Upper lobe of left lung (tissue), 6 donors: ENCODE measurements at regions not wholly inside any gene's neighbourhood (a gene's known extent, or its start where the extent isn't known, plus 50 kb on each side); places are given as distances from the start of the nearest gene placed in this dataset.
A peak's percentile ranks its signal among the peaks of the same experiment; 100 is the strongest.

Source experiments
- ATAC-seq, 2 donors: fragments of 200-7000 bp; cut with Tn5 transposase; one replicate each; pipeline ENCODE4 v1.9.1; 2022; ENCODE audit warnings: mild to moderate bottlenecking in 2 of 2, moderate library complexity in 2 of 2; ENCODE audit not compliant: low FRiP score in 2 of 2
- DNase-seq, 2 donors: peaks; one replicate each; pipeline ENCODE4 v3.0.0-alpha.2; 2019 to 2020
- H3K27ac ChIP-seq, 4 donors: fragments of 200-600 bp; sonication (generic); one replicate each; pipeline ENCODE4 v1.5.1; 2016 to 2019
- H3K27me3 ChIP-seq, 4 donors: fragments of 200-600 bp; sonication (generic); one replicate each; pipeline ENCODE4 v1.5.1; 2017 to 2019
- H3K36me3 ChIP-seq, 4 donors: fragments of 200-600 bp; sonication (generic); one replicate each; pipeline ENCODE4 v1.5.1; 2016 to 2019
- H3K4me1 ChIP-seq, 4 donors: fragments of 200-600 bp; sonication (generic); one replicate each; pipeline ENCODE4 v1.5.1; 2018 to 2019
- H3K4me3 ChIP-seq, 4 donors: fragments of 200-600 bp; sonication (generic); one replicate each; pipeline ENCODE4 v1.5.1; 2017 to 2019; ENCODE audit warnings: mild to moderate bottlenecking in 2 of 4, moderate library complexity in 1 of 4
- H3K9me3 ChIP-seq, 4 donors: fragments of 200-600 bp; sonication (generic); one replicate each; pipeline ENCODE4 v1.5.1; 2018 to 2019
- CTCF ChIP-seq, 6 experiments: fragments of 450-650 bp in 4 of 6; fragments of 200-600 bp in 2 of 6; sonication (generic) in 2 of 6; IDR thresholded peaks; one replicate each; pipeline ENCODE4 v1.5.1; 2016 to 2019; ENCODE audit warnings: antibody characterized with exemption in 6 of 6
- EP300 ChIP-seq, 4 donors: sonication (generic); formaldehyde crosslinking; IDR thresholded peaks; one replicate each; pipeline ENCODE4 v1.5.1; 2017; ENCODE audit warnings: antibody characterized with exemption in 4 of 4, control low read depth in 2 of 4
- POLR2A ChIP-seq, 4 donors: fragments of 450-650 bp; IDR thresholded peaks; one replicate each; pipeline ENCODE4 v1.5.1; 2016 to 2017; ENCODE audit warnings: antibody characterized with exemption in 4 of 4, mild to moderate bottlenecking in 2 of 4
- POLR2AphosphoS5 ChIP-seq, 2 donors: sonication (generic); formaldehyde crosslinking; IDR thresholded peaks; one replicate each; pipeline ENCODE4 v1.5.1; 2017; ENCODE audit warnings: antibody characterized with exemption in 2 of 2
- WGBS, 2 donors: methylation state at CpG; one replicate each; pipeline ENCODE4 v1.1.5; 2017 to 2018; 5-methylcytosine and 5-hydroxymethylcytosine counted together
- donor health status: DM: no; HTN: no; CAD: no; lungs with moderate emphysema.
- donor health status: DM: no; HTN: yes; CAD: no; lungs with severe emphysema.

DNA sequence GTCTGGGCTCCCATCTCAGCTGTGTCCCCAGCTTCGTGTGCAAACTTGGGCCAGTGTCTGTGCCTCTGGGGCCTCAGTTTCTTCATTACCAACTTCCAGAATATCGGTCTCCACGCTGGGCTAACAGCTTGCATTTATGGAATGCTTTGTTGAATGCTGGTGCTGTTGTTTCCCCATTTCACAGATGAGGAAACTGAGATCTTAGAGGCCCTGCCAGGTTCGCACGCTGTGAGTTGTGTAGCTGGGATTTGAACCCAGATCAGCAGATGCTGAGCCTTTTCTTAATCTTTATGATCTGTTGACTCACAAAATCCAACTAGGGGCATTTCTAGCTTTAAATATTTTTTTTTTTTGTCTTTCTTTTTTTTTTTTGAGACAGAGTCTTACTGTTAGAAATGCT lies 101.5 kb upstream of the STX18 start:
- ATAC-seq (no peak), DNase-seq (no peak)
- Histone ChIP-seq H3K36me3 (no peaks in the 10 kb centered on the region), H3K4me3 (no peak overlapping the region), H3K27me3 (no peaks in the 10 kb centered on the region), H3K27ac (no peak overlapping the region), H3K9me3 (no peaks in the 10 kb centered on the region), H3K4me1 (no peaks in the 10 kb centered on the region)
- TF ChIP-seq POLR2AphosphoS5 (IDR thresholded peaks at IDR 0.05), result no peak
- no peak for TF ChIP-seq POLR2A (IDR thresholded peaks at IDR 0.05)
- TF ChIP-seq EP300 (IDR thresholded peaks at IDR 0.05), result no peak
- no peak for TF ChIP-seq CTCF (IDR thresholded peaks at IDR 0.05)
- WGBS, 2 donors, result 94 to 97% methylated on average over 4 to 5 of the region's 5 CpGs

- no peaks in the 10 kb centered on the region for H3K36me3 ChIP-seq
- no peaks in the 10 kb centered on the region for H3K9me3 ChIP-seq
- ATAC-seq (no peak), DNase-seq (no peak)
- whole genome bisulfite sequencing, 2 donors, result 86 to 89% methylated on average over 6 of the region's 6 CpGs
- H3K4me3 ChIP-seq, result no peak overlapping the region
- TF ChIP-seq POLR2AphosphoS5 (IDR thresholded peaks at IDR 0.05), result no peak
- TF ChIP-seq EP300 (IDR thresholded peaks at IDR 0.05), result no peak
- TF ChIP-seq CTCF (IDR thresholded peaks at IDR 0.05), result no peak
- no peak for TF ChIP-seq POLR2A (IDR thresholded peaks at IDR 0.05)
- no peak overlapping the region for H3K27ac ChIP-seq
- no peaks in the 10 kb centered on the region for H3K27me3 ChIP-seq
- H3K4me1 ChIP-seq, result no peaks in the 10 kb centered on the region
Observed at GRCh38 chr4:4642496-4643000, 100.7 kb upstream of the STX18 start.

DNA sequence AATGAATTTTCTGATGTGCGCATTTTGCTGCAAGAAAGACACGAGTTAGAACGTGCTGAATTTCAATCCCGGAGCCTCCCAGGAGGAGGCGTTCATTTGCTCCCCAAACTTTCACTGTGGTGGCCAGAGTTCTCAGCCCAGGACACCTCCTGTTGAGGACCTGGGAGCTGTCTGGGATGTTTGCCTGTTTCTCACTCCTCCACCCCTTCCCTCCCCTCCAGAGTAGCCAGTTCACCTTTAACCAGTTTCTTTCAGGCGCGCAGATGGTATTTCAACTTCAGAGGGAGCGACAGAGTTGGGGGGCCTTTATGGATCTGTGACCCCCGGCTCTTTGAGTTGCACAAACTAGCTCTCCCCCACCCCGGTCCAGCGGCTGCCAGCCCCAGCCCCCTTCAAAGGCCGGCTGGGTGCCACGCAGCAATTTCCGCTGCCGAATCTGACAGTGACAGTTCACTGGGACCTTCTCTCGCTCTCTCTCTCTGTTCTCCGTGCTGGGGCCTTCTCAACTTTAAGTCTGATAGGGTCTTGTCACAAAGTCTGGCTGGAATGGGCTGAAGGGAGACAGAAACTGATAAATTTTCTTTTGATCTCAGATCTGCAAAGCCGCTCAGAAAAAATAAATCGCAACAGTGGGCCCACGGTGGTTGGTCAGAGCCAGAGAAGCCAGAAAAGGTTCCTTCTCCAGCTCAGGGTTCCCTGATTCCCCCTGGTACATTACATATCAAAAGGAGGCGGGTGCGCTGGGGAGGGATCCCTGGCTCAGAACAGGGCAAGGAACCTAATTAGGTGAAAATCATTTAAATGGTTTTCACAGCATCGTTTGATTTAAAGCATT lies 100.0 kb upstream of the STX18 start:
- Histone ChIP-seq H3K4me1 (no peaks in the 10 kb centered on the region), H3K4me3 (no peak overlapping the region), H3K27ac (no peak overlapping the region), H3K27me3 (no peaks in the 10 kb centered on the region), H3K36me3 (no peaks in the 10 kb centered on the region), H3K9me3 (no peaks in the 10 kb centered on the region)
- DNase-seq (peak in 1 of 2 donors; percentile 41), ATAC-seq (no peak)
- TF ChIP-seq POLR2A (IDR thresholded peaks at IDR 0.05) (no peak), EP300 (IDR thresholded peaks at IDR 0.05) (no peak), CTCF (IDR thresholded peaks at IDR 0.05) (no peak), POLR2AphosphoS5 (IDR thresholded peaks at IDR 0.05) (no peak)
- WGBS, 2 donors, result 77 to 85% methylated on average over 19 to 23 of the region's 23 CpGs

GRCh38 chr4:4641254-4641653 lies 99.4 kb upstream of the STX18 start:
- no peaks in the 10 kb centered on the region for H3K9me3 ChIP-seq
- DNase-seq (no peak), ATAC-seq (no peak)
- no peaks in the 10 kb centered on the region for H3K4me1 ChIP-seq
- TF ChIP-seq POLR2AphosphoS5 (IDR thresholded peaks at IDR 0.05) (no peak), CTCF (IDR thresholded peaks at IDR 0.05) (no peak), EP300 (IDR thresholded peaks at IDR 0.05) (no peak), POLR2A (IDR thresholded peaks at IDR 0.05) (no peak)
- no peaks in the 10 kb centered on the region for H3K36me3 ChIP-seq
- 89 to 91% methylated on average over 2 to 8 of the region's 8 CpGs for WGBS, 2 donors
- no peak overlapping the region for H3K4me3 ChIP-seq
- H3K27ac ChIP-seq, result no peak overlapping the region
- no peaks in the 10 kb centered on the region for H3K27me3 ChIP-seq

DNA sequence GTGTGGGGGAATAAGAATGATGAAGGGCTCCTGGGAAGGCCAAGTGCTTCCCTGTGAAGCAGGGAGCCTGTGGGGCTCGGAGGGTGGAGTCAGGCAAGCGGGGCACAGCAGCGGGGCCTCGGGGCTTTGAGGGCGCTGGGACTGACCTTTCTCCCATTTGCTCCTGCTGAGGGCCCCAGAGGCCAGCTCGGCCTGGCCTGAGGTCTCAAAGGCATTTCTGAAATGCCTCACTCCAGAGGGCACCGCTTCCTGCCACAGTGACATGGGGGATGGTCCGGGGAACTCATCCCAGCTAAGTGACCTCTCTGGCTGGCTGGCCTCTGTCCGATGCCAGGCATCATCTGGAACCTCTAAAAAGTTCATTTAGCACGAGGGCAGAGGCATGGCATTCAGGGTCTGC lies 98.8 kb upstream of the STX18 start:
- no peaks in the 10 kb centered on the region for H3K9me3 ChIP-seq
- H3K27me3 ChIP-seq, result no peaks in the 10 kb centered on the region
- H3K36me3 ChIP-seq, result no peaks in the 10 kb centered on the region
- no peak overlapping the region for H3K4me3 ChIP-seq
- 56 to 62% methylated on average over 10 of the region's 10 CpGs for WGBS, 2 donors
- DNase-seq, result peak in 1 of 2 donors; percentile 63
- TF ChIP-seq POLR2A (IDR thresholded peaks at IDR 0.05) (no peak), EP300 (IDR thresholded peaks at IDR 0.05) (no peak), CTCF (IDR thresholded peaks at IDR 0.05) (no peak), POLR2AphosphoS5 (IDR thresholded peaks at IDR 0.05) (no peak)
- H3K4me1 ChIP-seq, result no peaks in the 10 kb centered on the region
- no peak for ATAC-seq
- H3K27ac ChIP-seq, result no peak overlapping the region
